NCI-H2029 (cell line): ENCODE measurements at regions not wholly inside any gene's neighbourhood (a gene's known extent, or its start where the extent isn't known, plus 50 kb on each side); places are given as distances from the start of the nearest gene placed in this dataset.

Source experiments
- DNase-seq: peaks from one replicate; lab custom pipeline; 2025; lab: John Stamatoyannopoulos, UW

- DNase-seq: no peak
Observed at GRCh38 chr11:10619131-10619680, 50.7 kb upstream of the LYVE1 start.

- no peak for DNase-seq
Observed at GRCh38 chr11:10618490-10618889, 50.0 kb upstream of the LYVE1 start.
